ENCODE measurements at regions not wholly inside any gene's neighbourhood (a gene's known extent, or its start where the extent isn't known, plus 50 kb on each side); places are given as distances from the start of the nearest gene placed in this dataset.

GRCh38 chr3:187805774-187806173 is 60.5 kb upstream of the BCL6 start:
- H3K4me3 Mint-ChIP-seq (ENCODE audit: unreplicated experiment) = no peak overlapping the region
- no peak overlapping the region for H3K27ac Mint-ChIP-seq (ENCODE audit: unreplicated experiment)
- no peak for TF ChIP-seq CTCF (IDR thresholded peaks at IDR 0.05; ENCODE audit: partially characterized antibody, unreplicated experiment)
- H3K4me1 Mint-ChIP-seq (ENCODE audit: low read depth, unreplicated experiment) = peaks cover 7% of the 10 kb centered on the region
- H3K9me3 Mint-ChIP-seq (ENCODE audit: unreplicated experiment) = peaks cover 2% of the 10 kb centered on the region
- no peak for DNase-seq
- no peaks in the 10 kb centered on the region for H3K36me3 Mint-ChIP-seq (ENCODE audit: unreplicated experiment)
- H3K27me3 Mint-ChIP-seq (ENCODE audit: unreplicated experiment) = peaks cover 2% of the 10 kb centered on the region

DNA sequence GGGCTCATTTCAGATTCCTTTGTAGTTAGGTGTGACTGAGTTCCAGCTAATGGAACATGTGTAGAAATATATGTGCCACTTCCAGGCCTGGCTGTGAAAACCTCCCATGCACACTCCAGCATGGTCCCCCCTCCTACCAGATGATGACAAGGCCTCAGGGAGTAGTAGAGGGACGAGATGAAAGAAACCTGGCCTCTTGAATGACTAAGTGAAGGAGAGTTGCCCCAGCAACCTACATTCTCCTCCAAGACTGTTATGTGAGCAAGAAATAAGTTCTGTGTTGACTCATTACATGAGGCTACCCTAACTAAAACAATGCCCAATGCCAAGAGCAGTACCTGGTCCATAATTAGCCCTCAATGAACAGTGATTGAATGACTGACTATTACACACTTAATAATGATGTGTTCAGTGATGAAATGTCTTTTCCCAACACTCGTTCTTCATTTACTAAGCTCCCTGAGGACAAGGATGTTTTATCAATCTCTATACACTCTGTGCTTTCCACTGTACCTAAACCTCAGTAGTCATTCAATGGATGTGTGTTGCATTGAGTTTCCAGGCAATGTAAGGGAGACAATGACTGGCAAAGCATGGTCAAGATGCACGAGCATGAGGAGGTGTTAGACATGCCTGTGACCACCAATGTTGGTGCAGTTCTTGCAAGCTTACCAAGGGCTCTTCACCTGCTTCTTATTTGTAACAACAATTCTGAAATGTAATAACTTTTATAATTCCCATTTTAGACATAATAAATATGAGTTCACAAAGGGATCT is 62.0 kb upstream of the BCL6 start:
- peaks cover 6% of the 10 kb centered on the region for H3K4me1 Mint-ChIP-seq (ENCODE audit: low read depth, unreplicated experiment)
- no peak for TF ChIP-seq CTCF (IDR thresholded peaks at IDR 0.05; ENCODE audit: partially characterized antibody, unreplicated experiment)
- peaks cover 2% of the 10 kb centered on the region for H3K27me3 Mint-ChIP-seq (ENCODE audit: unreplicated experiment)
- H3K27ac Mint-ChIP-seq (ENCODE audit: unreplicated experiment) = no peak overlapping the region
- no peak overlapping the region for H3K4me3 Mint-ChIP-seq (ENCODE audit: unreplicated experiment)
- no peak for DNase-seq
- H3K9me3 Mint-ChIP-seq (ENCODE audit: unreplicated experiment) = peaks cover 2% of the 10 kb centered on the region
- no peaks in the 10 kb centered on the region for H3K36me3 Mint-ChIP-seq (ENCODE audit: unreplicated experiment)

GRCh38 chr3:187808527-187808895 is 63.2 kb upstream of the BCL6 start:
- no peak overlapping the region for H3K4me3 Mint-ChIP-seq (ENCODE audit: unreplicated experiment)
- H3K4me1 Mint-ChIP-seq (ENCODE audit: low read depth, unreplicated experiment) = peaks cover 5% of the 10 kb centered on the region
- TF ChIP-seq CTCF (IDR thresholded peaks at IDR 0.05; ENCODE audit: partially characterized antibody, unreplicated experiment) = no peak
- H3K27ac Mint-ChIP-seq (ENCODE audit: unreplicated experiment) = no peak overlapping the region
- peaks cover 2% of the 10 kb centered on the region for H3K27me3 Mint-ChIP-seq (ENCODE audit: unreplicated experiment)
- peaks cover 2% of the 10 kb centered on the region for H3K9me3 Mint-ChIP-seq (ENCODE audit: unreplicated experiment)
- no peaks in the 10 kb centered on the region for H3K36me3 Mint-ChIP-seq (ENCODE audit: unreplicated experiment)
- DNase-seq = no peak

DNA sequence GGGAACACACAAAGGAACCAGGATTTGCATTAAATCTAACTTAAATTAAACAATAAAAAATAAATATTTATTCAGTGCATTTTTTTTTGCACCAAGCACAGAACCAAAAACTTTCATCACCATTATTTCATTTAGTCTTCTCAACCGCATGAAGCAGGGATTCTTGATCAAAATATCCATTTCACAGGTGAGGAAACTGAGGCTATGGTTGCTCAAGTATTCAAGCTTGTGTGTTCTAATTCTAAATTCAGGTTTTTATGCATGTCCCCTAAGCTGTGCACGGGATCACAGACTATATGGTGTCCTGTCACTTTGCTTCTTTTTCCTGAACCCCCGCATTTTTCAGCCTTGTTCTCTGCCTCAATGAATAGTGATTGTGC is 64.3 kb upstream of the BCL6 start:
- Mint-ChIP-seq H3K4me1 (ENCODE audit: low read depth, unreplicated experiment) (peaks cover 5% of the 10 kb centered on the region), H3K27ac (ENCODE audit: unreplicated experiment) (no peak overlapping the region), H3K4me3 (ENCODE audit: unreplicated experiment) (no peak overlapping the region), H3K9me3 (ENCODE audit: unreplicated experiment) (peaks cover 2% of the 10 kb centered on the region), H3K27me3 (ENCODE audit: unreplicated experiment) (peaks cover 2% of the 10 kb centered on the region), H3K36me3 (ENCODE audit: unreplicated experiment) (no peaks in the 10 kb centered on the region)
- no peak for DNase-seq
- no peak for TF ChIP-seq CTCF (IDR thresholded peaks at IDR 0.05; ENCODE audit: partially characterized antibody, unreplicated experiment)

DNA sequence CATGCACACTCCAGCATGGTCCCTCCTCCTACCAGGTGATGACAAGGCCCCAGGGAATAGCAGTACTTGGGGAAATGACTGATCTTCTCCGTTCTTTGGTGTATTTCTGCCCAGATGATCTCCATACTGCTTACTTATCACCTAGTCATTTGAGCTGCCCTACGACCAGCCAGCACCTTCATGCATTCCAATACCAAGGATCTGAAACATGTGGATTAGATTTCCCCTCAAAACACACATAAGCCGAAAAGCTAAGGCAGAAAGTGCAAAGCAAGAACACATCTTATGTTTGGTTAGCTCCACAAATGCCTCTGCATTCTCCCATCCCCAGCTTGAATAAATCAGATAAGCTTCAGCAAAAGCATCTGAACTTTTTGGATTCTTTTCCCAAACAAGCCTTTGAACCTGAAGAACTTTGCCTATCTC is 64.8 kb upstream of the BCL6 start:
- Mint-ChIP-seq H3K4me3 (ENCODE audit: unreplicated experiment) (no peak overlapping the region), H3K36me3 (ENCODE audit: unreplicated experiment) (no peaks in the 10 kb centered on the region), H3K9me3 (ENCODE audit: unreplicated experiment) (peaks cover 2% of the 10 kb centered on the region), H3K27ac (ENCODE audit: unreplicated experiment) (no peak overlapping the region), H3K27me3 (ENCODE audit: unreplicated experiment) (peaks cover 2% of the 10 kb centered on the region), H3K4me1 (ENCODE audit: low read depth, unreplicated experiment) (peaks cover 5% of the 10 kb centered on the region)
- no peak for DNase-seq
- TF ChIP-seq CTCF (IDR thresholded peaks at IDR 0.05; ENCODE audit: partially characterized antibody, unreplicated experiment) = no peak

Data from glutamatergic neuron (in vitro differentiated cells).